ENCODE measurements at regions not wholly inside any gene's neighbourhood (a gene's known extent, or its start where the extent isn't known, plus 50 kb on each side); places are given as distances from the start of the nearest gene placed in this dataset.

GRCh38 chr6:10331334-10331968 lies 83.4 kb downstream of the TFAP2A start:
- no peaks in the 10 kb centered on the region for H3K27me3 ChIP-seq
- no peak overlapping the region for H3K4me3 ChIP-seq (replicated peaks in 1 of 3)
- H3K9me3 ChIP-seq, result no peaks in the 10 kb centered on the region
- no peak for DNase-seq
- H3K27ac ChIP-seq, result no peak overlapping the region
- WGBS, 2 donors, result 78 to 81% methylated on average over 8 of the region's 8 CpGs
- no peaks in the 10 kb centered on the region for H3K4me1 ChIP-seq
- intact Hi-C loops (cut with DNase I), result no loop called here
- no peaks in the 10 kb centered on the region for H3K36me3 ChIP-seq
- no peak for TF ChIP-seq CTCF (IDR thresholded peaks at IDR 0.05)
- no peak for TF ChIP-seq POLR2A (IDR thresholded peaks at IDR 0.05)

GRCh38 chr6:10330515-10330914 lies 84.4 kb downstream of the TFAP2A start:
- H3K4me3 ChIP-seq (replicated peaks in 1 of 3), result no peak overlapping the region
- TF ChIP-seq CTCF (IDR thresholded peaks at IDR 0.05), result no peak
- no peak for TF ChIP-seq POLR2A (IDR thresholded peaks at IDR 0.05)
- H3K36me3 ChIP-seq, result no peaks in the 10 kb centered on the region
- H3K27ac ChIP-seq, result no peak overlapping the region
- WGBS, 2 donors, result 87 to 90% methylated on average over 2 of the region's 2 CpGs
- intact Hi-C loops (cut with DNase I), result no loop called here
- no peaks in the 10 kb centered on the region for H3K27me3 ChIP-seq
- H3K9me3 ChIP-seq, result no peaks in the 10 kb centered on the region
- no peak for DNase-seq
- no peaks in the 10 kb centered on the region for H3K4me1 ChIP-seq

GRCh38 chr6:10323018-10323417 lies 91.9 kb downstream of the TFAP2A start:
- TF ChIP-seq CTCF (IDR thresholded peaks at IDR 0.05) (no peak), POLR2A (IDR thresholded peaks at IDR 0.05) (no peak)
- 77 to 80% methylated on average over 2 of the region's 2 CpGs for WGBS, 2 donors
- no peaks in the 10 kb centered on the region for H3K27me3 ChIP-seq
- H3K27ac ChIP-seq, result no peak overlapping the region
- H3K4me1 ChIP-seq, result no peaks in the 10 kb centered on the region
- no peaks in the 10 kb centered on the region for H3K36me3 ChIP-seq
- DNase-seq, result no peak
- no peaks in the 10 kb centered on the region for H3K9me3 ChIP-seq
- H3K4me3 ChIP-seq (replicated peaks in 1 of 3), result no peak overlapping the region
- intact Hi-C loops (cut with DNase I), result no loop called here

GRCh38 chr6:10320291-10320690 lies 94.6 kb downstream of the TFAP2A start:
- Histone ChIP-seq H3K27ac (no peak overlapping the region), H3K27me3 (no peaks in the 10 kb centered on the region), H3K4me1 (no peaks in the 10 kb centered on the region), H3K9me3 (no peaks in the 10 kb centered on the region), H3K4me3 (replicated peaks in 1 of 3) (no peak overlapping the region), H3K36me3 (no peaks in the 10 kb centered on the region)
- TF ChIP-seq CTCF (IDR thresholded peaks at IDR 0.05) (no peak), POLR2A (IDR thresholded peaks at IDR 0.05) (no peak)
- no peak for DNase-seq
- 88 to 90% methylated on average over 6 of the region's 6 CpGs for WGBS, 2 donors
- intact Hi-C loops (cut with DNase I), result no loop called here

GRCh38 chr6:10316373-10316721 lies 98.5 kb downstream of the TFAP2A start:
- intact Hi-C loops (cut with DNase I), result no loop called here
- no peaks in the 10 kb centered on the region for H3K27me3 ChIP-seq
- DNase-seq, result no peak
- 35 to 48% methylated on average over 12 of the region's 12 CpGs for WGBS, 2 donors
- H3K36me3 ChIP-seq, result no peaks in the 10 kb centered on the region
- no peak overlapping the region for H3K4me3 ChIP-seq (replicated peaks in 1 of 3)
- no peak overlapping the region for H3K27ac ChIP-seq
- TF ChIP-seq POLR2A (IDR thresholded peaks at IDR 0.05) (no peak), CTCF (IDR thresholded peaks at IDR 0.05) (no peak)
- H3K9me3 ChIP-seq, result no peaks in the 10 kb centered on the region
- peaks cover 0 to 6% of the 10 kb centered on the region in 2 donors for H3K4me1 ChIP-seq
